Hepatic stellate cell (primary cell): ENCODE measurements at regions not wholly inside any gene's neighbourhood (a gene's known extent, or its start where the extent isn't known, plus 50 kb on each side); places are given as distances from the start of the nearest gene placed in this dataset.

Experiments used
- DNase-seq: peaks from one replicate; pipeline ENCODE4 v3.0.0; 2011; ENCODE audit warnings: low spot score

DNA sequence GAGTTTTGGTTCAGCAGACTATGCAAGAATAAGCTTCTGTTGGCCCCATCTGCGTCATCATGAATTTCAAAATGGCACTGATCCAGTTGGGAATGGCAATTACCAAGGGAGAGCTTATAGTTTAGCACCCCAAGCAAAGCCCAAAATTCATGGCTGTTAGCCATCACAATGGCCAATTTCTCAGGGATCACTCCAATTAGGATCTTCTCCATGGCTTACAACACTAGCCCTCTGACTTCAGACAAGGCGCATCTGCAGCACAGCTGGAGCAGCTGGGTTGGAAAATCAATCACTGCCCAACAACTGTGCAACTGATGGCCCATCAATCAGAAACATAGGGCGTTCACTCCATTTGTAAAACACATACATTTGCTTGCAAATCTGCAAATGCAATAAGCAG lies 273.6 kb downstream of the SRBD1 start:
- DNase-seq: no peak

DNA sequence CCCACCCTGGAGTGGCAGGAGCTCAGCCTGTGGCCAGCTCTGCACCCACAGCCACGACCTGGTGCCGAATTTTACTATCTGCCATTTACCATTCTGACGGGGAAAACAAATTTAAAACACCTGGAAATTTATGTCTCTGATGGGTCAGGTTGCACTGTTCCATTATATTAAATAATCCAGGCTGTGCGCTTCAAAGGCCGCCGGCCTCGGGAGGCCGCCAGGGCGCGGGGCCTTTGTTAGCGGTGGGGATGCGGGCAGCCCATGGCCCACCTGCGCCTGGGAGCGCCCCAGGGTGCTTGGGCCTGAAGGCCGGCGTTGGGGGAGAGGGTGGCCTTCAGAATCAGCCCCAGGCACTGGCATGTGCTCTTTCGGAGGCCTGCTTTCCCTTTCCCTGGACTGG lies 276.9 kb downstream of the SRBD1 start:
- no peak for DNase-seq

DNA sequence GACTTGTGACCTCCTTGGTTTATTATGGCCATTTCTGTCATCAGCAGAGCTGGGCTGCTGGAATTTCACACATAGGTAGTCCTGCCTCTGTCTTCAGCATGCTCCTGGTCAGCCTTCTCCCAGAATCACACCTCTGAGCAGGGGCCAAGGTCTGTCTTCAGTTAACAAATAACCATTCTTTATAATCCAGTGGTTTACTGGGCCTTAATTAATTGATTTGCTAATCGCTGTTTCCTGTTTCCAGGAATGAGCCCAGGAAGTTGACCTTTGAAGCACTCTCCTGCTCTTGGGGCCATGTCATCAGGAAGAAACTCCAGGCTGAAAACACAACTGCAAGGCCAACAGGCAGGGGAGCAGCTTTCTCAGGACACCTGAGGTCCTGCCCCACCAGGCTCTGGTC lies 278.5 kb downstream of the SRBD1 start:
- no peak for DNase-seq

DNA sequence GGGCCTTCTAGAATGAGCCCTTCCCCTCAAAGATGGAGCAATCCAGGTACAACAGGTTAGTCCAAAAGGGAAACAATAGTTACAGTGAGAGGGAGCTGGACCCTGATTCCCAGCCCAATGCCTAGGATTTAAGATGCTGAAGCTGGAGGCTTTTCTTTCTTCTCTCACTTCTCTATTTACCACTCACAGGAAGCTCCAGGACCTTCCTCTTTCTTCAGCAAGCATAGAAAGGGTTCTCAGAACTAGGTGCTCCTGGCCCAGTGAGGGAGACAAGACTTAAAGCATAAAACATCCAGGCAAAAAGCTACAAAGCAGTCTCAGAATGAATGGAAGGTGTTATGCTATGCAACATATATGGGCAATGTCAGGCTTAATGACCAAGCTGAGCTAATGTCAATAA lies 279.0 kb downstream of the SRBD1 start:
- DNase-seq: no peak

DNA sequence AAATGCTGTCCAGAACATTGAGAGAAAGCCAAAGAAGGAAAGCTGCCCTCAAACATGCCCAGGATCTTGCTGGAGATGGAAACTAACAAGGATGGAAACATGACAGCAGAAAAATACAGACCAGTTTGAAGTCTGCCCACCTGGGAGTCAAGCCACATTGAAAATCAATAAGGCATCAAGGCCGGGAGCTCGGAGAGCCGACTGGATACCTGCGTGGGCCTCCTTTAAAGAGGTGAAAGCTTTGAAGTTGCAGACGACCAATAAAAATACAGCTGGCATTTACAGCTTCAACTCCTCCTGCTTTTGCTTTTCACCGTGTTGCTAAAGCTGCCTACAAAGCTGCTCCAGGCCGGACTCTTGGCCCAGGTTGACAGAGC lies 279.7 kb downstream of the SRBD1 start:
- DNase-seq: no peak

DNA sequence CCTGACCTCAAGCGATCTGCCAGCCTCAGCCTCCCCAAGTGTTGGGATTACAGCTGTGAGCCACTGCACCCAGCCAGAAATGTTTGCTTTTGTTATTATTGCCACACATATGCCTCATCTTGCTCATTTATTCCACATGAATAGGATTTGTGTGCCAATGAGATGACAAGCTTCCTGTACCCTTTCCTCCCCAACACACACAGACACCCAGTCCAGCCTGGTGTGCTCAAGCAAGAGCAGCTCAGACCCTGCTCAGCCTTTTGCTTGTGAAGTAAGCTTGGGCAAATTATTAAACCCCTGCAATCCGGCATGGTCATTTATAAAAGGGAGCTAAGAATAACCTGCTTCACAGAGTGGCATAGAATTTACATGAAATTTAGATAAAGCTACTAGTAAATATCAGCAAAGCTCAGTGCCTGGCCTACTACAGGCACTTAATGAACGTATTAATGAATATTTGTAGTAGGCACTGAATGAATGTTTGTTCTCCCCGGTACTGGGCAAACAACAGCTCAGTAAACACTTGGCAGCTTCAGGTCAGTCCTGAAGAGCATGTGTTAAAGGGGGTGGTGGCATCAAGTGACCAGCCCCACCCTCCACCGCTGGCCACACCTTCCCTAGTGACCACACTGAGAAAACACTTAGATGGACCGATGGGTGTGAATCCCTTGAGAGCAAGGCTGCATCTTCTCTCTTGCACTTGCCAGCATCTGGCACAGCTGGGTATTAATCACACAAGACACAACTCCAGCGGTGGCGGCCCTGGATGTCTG lies 280.2 kb downstream of the SRBD1 start:
- no peak for DNase-seq

DNA sequence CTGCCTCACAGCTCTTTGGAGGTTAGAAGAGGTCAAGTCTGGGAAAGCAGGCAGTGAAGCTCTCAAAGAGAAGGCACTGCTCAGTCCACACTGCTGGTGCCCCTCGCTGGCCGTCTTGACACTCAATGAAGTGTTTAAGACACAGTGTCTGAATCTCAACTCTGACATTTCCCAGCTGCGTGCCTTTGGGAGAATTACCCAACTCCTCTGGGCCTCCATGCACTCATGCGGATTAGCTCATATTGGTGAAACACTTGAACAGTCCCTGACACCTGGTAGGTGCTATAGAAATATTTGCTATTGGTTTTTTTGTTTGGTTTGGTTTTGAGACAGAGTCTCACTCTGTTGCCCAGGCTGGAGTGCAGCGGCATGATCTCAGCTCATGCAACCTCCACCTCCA lies 281.0 kb downstream of the SRBD1 start:
- no peak for DNase-seq

DNA sequence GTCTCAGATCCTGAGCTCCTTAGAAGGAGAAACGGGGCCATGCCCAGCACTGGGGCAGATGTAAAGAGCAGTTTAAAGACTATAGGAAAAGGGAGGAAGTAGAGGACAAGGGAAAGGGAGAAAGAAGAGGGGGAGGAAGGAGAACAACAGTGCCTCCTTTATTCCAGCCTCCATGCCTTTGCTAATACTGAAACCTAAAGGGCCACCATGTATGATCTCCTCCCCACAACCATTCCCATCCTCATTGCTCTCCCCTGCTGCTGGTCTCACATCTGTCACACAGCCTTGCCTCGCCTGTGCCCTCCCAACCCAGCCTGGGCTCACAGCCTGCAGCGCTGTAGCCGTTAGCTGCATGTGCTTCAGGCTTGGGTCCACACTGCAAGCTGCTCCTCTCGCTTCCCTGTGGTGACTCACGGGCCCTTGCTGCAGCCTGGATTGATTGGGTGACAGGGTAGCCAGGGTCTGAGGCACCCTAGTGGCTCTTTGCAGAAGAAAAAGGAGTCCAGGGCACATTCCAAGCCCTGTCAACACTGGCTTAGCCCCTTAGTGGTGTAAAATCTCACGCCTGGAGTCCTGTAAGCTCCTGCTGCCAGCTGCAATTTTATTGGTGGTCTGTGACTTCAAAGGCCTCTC lies 281.9 kb downstream of the SRBD1 start:
- peak; percentile 74 for DNase-seq

DNA sequence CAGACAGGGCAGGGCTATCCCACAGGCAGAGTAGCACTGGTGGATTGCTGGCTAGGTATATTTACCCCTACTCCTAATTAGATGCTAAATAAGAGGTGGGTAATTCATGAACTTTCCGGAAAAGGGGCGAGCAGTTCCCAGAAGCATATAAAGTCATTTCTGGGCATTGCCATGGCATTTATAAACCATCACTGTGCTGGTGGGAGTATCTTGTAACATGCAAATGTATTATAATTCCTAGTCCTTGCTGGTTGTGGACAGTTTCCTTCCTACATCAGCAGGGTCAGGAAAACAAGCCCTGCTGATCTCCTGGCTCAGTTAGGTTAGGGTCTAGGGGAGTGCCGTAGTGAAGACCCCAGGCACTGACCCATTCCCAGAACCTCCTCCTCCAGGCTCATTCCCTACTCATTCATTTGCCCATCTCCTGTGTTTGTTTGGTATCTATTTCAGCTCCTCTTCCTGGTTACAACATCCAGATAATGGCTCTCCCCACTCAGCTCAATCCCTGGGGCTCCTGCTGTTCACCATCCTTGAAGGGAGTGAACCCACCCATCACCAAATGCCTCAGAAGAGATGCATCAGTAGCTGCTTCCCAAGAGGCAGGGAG lies 282.7 kb downstream of the SRBD1 start:
- DNase-seq: no peak

DNA sequence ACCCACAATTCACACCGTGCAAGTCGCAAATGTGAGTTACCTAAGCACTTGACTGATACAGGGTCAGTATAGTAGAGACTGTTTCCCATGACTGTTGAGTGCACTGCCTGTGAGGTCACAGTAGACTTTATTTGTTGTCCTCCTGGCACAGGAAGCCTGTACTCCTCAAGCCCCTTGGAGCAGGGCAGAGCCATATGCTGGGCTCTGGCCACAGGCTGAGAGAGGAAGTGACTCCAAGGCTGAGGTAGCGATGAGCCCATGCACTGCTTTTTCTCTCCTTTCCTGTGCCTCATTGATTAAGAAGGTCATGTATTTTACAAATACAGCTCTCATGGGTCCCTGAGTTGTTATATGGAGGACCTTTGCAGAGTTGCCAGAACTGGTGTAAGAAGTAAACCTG lies 287.7 kb downstream of the SRBD1 start:
- no peak for DNase-seq

DNA sequence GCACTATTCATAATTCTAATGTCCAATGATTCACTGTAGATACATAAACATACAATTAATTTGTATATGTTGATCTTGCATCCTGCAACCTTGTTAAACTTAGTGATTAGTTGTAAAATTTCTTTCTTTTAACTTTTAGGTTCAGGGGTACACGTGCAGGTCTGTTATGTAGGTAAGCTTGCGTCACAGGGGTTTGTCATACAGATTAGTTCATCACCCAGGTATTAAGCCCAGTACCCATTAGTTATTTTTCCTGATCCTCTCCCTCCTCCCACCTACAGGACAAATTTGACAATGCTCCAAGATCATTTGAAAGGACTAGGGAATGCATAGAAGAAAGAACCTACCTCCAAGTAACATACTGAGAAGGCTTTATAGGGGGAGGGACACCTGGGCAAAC lies 290.1 kb downstream of the SRBD1 start:
- DNase-seq: no peak

DNA sequence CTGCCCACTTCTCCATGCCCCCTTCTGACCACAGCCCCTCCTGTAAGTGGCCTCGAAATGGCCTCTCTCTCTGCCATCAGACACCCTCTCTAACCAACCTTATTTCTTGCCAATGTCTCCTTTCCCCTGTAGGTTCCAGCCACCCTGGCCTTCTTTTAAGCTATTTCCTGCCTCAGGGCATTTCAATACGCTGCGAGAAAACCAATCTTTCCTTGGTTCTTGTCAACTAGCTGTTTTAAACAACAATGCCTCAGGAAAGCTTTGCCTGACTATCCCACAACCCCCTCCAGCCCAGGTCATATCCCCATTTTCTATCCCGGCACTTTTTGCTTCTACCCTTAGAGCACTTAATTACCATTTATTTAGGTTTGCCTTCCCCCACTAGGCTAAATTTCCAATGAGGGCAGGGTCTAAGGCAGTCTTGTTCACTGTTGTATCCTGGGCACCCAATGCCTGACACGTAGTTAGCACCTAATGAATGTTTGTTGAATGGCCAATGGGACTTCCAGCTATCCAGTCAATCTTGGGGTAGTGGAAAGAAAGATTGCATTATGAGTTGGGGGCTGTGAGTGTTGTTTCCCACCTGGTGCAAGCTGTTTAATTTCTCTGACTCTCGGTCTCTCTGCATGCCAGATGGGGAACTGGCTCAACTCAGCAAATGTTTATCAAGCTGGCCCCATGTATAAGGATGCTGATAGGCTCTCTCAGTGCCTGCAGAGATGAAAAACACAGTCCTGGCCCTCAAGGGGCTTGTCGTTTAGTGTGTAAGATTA lies 291.2 kb downstream of the SRBD1 start:
- no peak for DNase-seq

DNA sequence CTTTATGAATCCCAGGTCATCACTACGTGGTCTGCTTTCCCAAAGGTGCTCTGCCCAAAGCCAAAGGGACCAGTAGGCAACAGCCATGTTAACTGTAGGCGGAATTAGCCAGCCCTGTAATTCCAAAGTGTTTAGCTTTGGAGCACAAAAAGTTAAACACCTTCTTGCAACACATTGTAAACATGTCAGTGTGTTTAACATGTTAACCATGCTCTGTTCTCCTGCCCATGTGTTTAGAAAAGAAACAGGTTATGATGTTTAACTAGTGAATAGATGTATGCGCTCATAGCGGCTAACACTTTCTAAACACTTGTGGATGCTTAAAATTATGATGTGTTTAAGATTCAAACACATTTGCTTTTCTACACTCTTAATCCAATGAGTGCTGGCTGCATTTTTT lies 292.4 kb downstream of the SRBD1 start:
- DNase-seq: no peak

DNA sequence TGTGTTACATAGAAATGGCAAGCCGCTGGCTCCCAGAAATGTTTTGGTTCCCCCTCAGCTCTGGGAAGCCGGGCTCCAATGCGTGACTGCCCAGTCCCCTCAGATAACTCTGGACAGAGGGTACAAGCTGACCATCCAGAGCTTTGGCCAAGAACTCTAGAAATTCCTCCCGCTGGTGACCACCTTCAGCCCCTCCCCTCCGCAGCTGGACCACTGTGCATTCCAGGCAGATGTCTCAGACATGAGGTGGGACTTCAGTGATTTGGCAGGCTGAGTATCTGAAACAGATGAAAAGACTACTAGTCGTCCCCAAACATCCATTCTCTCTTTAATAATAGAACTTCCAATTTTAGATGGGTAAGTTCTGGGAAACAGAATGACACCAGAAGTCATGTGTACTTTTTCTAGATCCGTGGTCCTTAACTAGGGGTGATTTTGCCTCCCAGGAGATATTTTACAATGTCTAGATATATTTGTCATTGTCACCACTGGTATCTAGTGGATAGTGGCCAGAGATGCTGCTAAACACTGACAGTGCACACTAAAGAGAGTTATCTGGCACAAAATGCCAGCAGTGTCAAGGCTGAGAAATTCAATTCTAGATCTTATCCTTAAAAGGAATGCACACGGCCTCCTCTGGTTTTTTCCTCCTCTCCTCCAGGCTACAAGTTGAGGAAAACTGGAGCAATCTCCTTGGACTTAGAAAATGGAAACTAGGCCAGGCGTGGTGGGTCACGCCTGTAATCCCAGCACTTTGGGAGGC lies 294.3 kb downstream of the SRBD1 start:
- DNase-seq: no peak

DNA sequence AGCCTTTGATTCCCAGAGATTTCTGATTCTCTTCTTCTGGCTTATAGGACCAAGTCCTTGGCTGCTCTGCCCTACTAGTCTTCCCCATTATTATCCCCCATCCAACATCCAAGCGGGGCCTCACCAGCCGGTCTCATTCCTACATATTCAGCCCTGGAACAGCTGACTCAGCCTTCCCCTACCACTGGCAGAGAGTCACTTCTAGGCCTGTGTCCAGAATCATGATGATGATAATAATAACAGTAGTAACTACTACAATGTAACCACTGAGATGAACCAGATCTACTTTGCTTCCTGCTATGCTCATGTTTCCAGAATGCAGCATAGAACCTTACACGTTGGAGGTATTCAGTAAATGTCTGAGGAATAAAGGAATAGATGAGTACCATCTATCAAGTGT lies 295.2 kb downstream of the SRBD1 start:
- DNase-seq: peak; percentile 85

DNA sequence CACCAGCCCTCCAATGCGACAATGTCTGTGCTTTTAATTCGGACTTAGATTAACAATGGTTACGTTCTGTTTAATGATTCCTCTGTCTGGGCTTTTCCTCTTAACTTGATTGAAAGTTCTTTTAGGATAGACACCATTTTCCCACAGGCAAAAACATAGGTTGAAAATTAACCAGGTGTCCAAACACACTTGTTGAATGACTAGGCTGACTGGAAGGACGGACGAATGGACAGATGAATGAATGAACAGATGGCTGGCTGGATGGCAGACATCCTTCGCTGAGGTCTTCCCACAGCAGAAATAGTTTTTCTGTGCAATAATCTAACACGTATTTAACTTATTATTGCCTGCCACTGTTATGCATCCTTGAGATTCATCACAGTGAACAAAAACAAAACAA lies 298.8 kb downstream of the SRBD1 start:
- DNase-seq: no peak

DNA sequence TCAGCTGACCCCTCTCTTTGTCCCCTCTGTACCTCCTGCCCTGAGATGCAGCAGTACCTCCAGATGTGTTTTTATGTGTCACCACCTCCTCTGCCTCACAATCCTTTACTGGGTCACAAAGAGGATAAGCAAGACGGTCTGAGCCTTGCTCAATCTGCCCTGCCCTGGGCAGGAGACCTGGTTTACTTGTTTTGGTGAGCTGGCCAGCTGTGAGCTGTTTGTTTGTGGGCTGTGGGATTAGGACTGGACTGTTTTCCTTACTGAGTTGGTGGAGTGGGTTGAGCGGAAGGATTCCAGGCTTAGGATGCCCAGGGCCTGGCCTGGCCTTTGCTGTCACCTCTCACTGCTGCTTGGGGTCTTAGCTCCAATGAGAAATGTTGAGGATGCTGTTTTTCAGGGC lies 299.5 kb downstream of the SRBD1 start:
- DNase-seq: no peak

DNA sequence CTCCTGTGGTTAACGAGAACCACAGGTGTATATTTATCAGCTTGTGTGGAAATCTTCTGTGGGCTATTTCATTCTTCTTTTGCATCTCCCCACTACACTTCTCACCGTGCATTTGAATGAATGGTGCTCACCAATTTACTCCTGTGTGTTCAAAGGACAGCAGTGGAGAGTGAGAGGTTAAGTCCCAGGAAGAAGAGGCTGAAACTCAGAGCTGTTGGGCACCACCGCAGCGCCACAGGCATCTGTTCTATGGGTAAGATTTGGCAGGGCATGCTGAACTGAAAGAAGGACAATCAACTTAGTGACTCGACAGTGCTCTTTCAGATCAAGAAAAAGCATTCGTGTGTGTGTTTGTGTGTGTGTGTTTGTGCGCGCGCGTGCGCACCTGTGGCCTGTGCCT lies 297.9 kb upstream of the SIX2 start:
- DNase-seq: no peak

DNA sequence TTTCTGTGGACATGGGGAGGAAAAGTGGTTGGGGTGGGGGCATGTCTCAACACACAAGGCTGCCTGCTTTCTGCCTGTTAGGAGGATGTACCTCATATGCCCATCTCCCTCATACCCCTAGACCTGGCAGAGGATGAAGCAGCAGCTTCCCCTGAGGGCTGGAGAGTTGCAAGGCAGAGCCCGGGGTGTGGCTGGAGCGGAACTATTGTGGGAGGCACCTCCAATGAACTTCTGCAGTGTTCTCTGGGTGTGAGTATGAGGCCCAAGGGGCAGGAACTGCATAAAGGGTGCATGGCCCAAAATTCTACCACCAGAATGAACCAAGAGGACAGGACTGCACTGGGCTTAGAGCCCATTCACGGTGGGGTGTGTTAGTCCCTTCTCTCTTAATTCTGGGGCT lies 296.3 kb upstream of the SIX2 start:
- DNase-seq: no peak

DNA sequence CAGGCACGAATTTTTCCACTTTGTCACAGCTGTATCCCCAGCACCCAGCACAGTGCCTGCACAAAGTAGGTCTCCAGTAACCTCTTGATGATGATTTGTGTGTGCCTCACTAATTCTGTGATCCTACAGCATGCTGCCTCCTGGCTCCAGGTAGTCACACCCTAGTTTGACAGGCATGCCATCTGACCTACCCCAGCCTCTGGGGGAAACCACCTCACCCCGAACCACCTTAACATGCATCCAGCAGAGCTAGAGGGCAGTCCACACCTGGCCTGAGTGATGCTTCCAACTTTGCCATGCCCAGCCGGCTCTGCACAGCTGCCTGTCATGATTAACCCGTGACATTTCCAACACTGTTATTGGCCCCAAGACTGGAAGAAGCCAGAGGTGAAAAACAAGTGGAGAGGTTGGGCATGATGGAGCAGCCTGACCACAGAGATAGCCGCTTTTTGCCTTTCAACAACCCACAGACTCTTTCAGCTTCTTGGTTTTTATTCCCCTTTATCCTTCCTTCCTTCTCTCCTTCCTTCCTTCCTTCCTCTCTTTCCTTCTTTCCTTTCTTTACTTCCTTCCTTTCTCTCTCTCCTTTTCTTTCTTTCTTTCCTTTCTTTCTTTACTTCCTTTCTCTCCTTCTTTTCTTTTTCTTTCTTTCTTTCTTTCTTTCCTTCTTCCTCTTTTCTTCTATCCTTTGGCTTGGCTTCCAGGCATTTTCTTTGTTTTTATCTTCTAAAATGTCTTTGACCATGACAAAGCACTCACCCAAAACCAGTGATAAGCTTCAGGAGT lies 294.4 kb upstream of the SIX2 start:
- DNase-seq: no peak
